DOHH2 (cell line): ENCODE measurements at regions not wholly inside any gene's neighbourhood (a gene's known extent, or its start where the extent isn't known, plus 50 kb on each side); places are given as distances from the start of the nearest gene placed in this dataset.

Source experiments
- CTCF ChIP-seq: fragments of 200-600 bp; sonication (generic); IDR thresholded peaks from one replicate; pipeline ENCODE4 v1.5.1; 2014; ENCODE audit warnings: antibody characterized with exemption, mild to moderate bottlenecking, low read depth, low read length; ENCODE audit not compliant: poor library complexity, severe bottlenecking
- EZH2phosphoT487 ChIP-seq: fragments of 200-600 bp; sonication (generic); IDR thresholded peaks from 2 replicates; pipeline ENCODE4 v1.6.1; 2017; ENCODE audit warnings: borderline replicate concordance, mild to moderate bottlenecking, antibody characterized with exemption, low read length, moderate library complexity, mixed read lengths

- no peak for TF ChIP-seq CTCF
- no peak for TF ChIP-seq EZH2phosphoT487
Measured at GRCh38 chr6:66048684-66049474, 341.9 kb upstream of the EYS start.
